Suppressor macrophage treated with lipopolysaccharide for 1 hour (primary cell): ENCODE measurements at regions not wholly inside any gene's neighbourhood (a gene's known extent, or its start where the extent isn't known, plus 50 kb on each side); places are given as distances from the start of the nearest gene placed in this dataset.
"Not testable (repeated sequence)": the region's sequence is repeated elsewhere in the genome, so short reads cannot be mapped to it uniquely, and the experiment has no call there.

Experiments
- DNase-seq, 3 donors: peaks; one replicate each; pipeline ENCODE4 v3.0.0-alpha.2; 2020 to 2022

DNA sequence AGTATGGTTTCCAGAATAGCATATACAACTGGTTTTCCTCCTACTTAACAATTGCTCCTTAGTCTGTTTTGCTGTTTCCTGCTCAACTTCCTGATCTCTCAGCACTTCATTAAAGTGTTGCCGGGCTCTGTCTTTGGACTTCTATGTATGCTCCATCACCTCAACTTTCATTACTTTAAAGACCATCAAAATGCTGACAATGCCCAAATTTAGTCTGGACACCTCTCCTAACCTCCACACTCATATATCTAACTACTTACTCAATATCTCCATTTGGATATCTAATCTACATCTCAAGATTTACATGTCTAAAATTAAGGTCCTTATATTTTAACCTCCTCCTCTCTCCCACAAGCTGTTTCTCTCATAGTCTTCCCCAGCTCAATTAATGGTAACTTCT, 54.4 kb upstream of the LGR5 start:
- no peak for DNase-seq

DNA sequence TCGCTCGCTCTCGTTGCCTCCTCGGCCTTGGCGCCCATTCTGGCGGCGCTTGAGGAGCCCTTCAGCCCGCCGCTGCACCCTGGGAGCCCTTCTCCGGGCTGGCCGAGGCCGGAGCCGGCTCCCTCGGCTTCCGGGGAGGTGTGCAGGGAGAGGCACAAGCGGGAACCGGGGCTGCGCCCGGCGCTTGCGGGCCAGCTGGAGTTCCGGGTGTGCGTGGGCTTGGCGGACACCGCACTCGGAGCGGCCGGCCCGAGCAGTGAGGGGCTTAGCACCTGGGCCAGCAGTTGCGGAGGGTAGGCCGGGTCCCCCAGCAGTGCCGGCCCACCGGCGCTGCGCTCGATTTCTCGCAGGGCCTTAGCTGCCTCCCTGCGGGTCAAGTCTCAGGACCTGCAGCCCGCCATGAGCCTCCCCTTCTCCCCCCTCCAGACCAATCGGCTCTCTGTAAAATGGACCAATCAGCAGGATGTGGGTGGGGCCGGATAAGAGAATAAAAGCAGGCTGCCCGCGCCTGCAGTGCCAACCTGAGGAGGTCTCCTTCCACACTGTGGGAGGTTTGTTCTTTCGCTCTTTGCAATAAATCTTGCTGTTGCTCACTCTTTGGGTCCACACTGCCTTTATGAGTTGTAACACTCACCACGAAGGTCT, 62.8 kb upstream of the LGR5 start:
- not testable (repeated sequence) for DNase-seq

DNA sequence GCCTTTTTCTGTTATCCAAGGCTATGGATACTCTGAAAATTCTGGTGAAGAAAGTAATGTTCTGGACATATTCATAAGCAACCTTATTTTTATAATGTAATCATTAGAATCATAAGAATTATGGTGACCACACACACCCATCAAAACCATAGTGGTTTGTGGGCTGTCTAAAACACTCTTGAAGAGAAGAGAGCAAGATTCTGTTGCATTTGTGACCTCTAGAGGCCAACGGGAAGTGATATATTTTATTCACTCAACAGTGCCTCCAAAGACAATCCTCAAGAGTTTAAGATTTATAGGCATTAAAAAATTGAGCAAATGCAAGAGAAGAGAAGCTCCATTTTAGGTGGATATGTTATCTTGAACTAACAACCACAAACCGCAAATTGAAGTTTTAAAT, 68.5 kb upstream of the LGR5 start:
- no peak for DNase-seq

DNA sequence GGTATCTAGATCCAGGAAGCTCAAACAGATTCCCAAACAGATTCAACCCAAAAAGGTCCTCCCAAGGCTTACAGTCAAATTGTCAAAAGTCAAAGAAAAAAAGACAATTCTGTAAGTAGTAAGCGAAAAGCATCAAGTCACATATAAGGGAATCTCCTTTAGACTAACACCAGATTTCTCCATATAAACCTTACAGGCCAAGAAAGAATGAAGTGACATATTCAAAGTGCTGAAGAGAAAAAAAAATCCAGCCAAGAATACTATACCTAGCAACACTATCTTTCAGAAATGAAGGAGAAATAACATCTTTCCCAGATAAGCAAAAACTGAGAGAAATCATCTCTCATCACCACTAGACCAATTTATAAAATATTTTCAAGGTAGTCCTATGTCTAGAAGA, 79.6 kb upstream of the LGR5 start:
- DNase-seq = no peak

DNA sequence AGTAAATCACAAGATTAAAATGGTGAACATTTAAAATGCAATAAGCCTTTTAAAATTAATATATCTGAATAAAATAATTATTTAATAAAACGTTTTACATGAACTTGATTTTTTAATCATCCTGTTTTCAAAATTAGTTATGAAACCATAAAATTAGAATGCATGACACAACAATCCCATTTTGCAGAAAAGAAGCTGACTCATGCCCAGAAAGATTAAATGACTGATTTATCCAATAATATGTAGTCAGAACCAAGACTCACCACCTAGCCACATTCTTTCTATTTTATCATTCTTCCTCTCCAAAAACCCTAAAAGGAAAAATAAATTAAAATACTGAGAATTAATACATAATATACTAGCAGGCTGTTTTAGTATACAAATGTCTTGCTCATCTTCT, 83.0 kb upstream of the LGR5 start:
- DNase-seq = no peak

DNA sequence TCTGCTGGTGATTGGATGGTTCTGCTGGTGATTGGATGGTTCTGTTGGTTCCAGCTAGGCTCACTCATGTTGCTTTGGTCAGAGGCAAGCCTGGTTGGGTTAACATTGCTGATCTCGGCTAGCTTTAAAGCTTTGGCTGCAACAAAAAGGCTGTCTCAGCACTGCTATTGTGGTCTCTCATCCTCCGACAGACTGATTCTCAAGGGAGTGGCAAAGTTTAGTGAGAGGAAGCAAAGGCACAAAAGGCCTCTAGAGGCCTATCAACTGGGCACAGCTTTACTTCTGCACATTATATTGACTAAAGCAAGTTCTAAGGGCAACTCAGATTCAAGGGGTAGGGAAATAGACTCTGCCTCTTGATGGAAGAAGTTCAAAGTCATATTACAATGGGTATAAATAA, 84.7 kb upstream of the LGR5 start:
- DNase-seq = no peak

DNA sequence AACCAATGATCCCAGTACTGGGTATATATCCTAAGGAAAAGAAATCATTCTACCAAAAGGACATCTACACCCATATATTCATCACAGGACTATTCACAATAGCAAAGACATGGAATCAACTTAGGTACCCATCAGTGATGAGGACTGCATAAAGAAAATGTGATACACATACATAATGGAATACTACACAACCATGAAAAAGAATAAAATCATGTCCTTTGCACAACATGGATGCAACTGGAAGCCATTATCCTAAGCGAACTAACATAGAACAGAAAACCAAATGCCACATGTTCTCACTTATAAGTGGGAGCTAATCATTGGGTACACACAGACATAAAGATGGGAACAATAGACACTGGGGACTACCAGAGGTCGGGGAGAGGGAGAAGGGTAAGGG, 86.0 kb upstream of the LGR5 start:
- no peak for DNase-seq

DNA sequence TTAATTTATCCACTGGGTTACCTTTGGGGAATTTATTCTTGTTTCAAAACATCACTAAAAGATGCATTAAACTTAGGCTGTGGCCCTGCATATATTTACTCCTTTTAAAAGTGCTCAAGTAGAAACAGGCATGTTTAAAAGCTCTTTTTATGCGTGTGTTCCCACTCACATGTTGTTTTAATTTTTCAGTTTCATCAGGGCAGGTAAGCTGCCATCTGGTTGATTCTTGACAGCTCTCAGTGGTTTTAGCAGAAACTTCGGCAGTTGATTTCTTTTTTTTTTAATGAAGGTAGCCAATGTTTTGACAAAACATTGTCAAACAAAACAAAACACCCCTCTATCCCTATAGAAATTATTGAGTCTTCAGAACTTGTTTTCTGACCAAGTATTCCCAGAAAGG, 89.6 kb upstream of the LGR5 start:
- DNase-seq = no peak

DNA sequence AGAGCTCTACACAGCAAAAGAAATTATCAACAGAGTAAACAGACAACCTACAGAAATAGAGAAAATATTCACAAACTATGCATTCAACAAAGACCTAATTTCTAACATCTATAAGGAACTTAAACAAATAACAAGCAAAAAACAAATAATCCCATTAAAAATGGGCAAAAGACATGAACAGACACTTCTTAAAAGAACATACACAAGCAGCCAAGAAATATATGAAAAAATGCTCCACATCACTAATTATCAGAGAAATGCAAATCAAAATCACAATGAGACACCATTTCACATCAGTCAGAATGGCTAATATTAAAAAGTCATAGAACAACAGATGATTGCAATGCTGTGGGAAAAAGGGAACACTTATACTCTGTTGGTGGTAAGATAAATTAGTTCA, 100.7 kb upstream of the LGR5 start:
- DNase-seq = no peak

DNA sequence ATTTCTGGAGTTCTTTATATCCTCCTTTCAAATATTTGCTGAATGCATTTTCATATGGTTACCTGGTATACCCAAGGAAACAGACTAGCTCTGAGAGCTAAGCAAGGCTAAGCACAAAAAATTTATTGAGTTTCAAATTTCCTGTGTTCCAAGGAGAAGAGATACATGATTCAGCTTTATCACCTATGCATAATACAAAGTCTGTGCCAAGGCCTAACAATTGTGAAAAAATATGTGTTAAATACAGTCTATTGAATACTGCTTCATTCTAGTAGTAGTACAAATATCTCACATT, 103.7 kb upstream of the LGR5 start:
- DNase-seq = no peak

DNA sequence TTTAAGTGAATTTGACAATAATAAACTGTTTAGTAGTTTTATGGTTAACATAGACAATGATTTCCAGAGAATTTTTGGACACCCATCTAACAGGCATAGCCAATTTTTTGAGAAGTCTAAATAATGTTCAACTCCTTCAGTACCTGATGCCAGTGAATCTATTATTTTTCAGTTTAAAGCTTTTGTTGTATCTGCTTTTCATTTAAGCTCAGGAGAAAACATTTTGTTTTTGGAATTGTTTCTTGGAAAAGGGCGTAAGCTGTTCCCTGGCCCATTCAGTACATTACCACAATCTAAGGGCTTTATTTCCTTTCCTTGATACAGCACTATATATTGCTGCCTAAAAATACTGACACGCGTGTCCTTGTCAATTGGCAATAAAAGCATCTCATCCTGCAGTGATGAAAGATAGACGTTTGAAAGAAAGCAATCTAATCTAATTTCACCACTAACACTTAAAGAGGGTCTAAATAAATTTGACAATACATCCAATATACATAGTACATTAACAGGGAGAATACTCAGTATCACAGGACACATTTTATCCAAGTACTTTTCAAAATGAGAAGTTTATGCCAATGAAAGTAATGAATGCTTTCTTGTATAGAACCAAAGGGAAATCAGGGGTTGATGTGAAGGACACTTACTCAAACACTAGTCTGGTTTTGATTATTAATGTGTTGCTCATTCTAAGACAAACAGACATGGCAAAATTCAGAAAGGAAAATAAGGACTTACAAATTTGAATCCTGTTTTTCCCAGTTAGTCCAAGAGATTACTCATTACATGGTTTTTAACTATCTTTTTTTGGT, 104.2 kb upstream of the LGR5 start:
- no peak for DNase-seq

DNA sequence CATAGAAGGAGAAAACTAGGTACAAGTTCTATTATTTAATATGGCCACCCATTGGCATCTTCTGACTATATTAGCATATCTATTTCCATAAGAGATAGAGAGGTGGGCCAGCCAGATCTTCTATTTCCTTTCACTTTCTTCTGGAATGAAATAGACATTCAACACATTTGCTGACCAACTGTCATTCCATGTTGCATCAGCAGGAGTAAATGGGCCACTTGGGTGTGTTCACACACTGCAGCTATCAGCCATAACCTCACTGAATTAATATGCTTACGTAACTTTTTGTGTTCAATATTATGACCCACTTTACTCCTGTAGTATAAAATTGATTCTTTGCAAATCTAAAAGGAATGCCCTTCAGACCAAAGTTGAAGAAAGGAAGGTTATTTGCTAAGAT, 106.2 kb upstream of the LGR5 start:
- no peak for DNase-seq

DNA sequence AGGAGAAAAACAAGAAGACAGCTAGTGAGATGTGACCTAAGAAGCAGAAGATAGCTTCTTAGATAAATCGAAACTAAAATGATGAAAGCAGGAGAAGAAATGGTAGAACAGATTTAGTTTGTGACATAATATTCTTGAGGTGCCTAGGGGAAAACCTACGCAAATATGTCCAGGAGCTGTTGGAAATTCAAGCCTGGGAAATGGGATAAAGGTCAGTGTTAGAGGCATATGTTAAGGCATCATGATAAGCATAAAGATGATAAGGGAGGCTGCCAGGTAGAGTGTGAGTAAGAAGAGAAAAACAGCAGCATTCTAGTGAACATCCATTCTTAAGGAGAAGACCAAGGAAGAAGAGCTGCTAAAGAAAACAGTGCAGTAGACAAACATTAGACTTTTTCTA, 109.6 kb upstream of the LGR5 start:
- no peak for DNase-seq

DNA sequence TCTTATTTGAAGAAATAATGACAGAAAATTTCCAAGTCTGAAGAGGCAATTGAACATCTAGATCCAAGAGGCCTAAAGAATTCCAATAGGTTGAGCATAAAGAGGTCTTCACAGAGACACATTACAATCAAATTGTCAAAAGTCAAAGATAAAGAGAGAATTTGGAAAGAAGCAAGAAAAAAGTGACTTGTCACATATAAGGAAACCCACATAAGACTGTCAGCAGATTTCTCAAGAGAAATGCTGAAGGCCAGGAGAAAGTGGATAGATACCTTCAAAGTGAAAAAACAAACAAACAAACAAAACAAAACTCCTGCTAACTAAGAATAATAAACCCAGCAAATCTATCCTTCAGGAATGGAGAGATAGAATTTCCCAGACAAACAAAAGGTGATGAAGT, 118.1 kb upstream of the LGR5 start:
- no peak for DNase-seq

DNA sequence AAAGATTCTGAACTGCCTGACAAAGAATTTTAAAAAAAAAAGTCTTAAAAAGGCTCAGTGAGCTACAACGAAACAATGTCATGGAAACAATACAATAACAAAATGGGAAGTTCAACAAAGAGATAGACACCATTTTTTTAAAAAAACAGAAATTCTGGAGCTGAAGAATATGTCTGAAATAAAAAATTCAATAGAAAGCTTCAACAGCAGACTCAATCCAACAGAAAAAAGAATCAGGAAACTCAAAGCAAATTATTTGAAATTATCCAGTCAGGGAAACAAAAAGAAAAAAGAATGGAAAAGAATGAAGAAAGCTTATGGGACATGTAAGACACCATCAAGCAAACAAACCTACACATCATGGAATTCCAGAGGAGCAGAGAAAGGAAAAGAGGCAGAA, 118.5 kb upstream of the LGR5 start:
- no peak for DNase-seq

DNA sequence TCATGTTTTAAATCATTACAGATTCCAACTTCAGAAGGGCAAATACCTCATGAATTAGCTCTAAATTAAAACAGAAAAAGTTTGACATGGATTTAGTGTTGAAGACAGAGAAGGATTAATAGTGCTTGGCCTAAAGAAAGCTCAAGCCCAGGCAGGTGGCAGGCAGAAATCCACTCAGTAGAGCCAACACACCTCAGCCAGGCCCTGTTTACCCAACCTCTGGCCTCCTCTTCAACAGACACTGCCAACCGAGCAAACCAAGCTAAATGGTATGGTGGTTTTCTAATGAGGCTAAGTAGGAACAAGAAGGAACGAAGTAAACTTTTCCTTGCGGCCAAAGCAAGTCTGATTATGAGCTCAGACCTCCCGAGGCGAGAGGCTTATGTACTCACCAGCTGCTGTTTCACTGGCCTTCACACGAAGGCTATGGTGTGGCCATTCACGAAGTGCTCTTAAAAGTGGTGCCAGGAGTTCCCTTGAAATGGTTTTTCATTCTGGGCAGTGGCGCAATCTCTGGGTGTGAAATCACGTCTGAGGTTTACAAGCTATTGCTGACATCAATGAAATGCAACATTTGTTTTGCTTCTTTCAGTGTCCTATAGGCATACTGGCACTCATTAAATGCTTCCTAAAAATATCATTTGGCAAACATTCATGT, 124.1 kb upstream of the LGR5 start:
- no peak for DNase-seq

DNA sequence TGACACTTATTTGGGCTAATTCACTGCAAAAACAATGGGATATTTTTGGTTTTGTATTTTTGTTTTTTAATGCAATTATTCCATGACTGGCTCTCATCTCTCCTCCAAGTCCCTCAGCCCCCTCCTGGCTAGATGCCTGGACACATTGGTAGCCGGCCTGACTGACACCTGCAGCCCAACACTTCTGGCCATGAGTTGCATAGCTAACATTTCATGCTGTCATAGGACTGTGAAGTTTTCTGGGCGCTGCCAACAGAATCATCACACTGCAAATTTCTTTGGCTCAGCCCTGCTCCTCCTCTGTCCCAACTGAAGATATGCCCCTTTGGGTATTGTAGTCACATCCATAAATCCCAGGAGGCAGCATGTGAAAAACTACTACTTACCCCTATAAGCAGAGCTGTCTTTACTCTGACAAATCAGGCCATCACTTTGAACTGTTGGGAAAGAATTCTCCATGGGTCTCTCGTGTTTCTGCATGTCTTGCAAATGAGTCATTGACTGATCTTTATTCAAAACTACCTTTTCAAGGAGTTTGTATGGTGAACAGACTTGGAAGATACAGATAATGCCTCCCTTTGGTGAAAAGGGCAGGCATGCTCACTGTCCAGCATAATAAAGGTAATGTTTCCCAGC, 126.7 kb upstream of the LGR5 start:
- no peak for DNase-seq

DNA sequence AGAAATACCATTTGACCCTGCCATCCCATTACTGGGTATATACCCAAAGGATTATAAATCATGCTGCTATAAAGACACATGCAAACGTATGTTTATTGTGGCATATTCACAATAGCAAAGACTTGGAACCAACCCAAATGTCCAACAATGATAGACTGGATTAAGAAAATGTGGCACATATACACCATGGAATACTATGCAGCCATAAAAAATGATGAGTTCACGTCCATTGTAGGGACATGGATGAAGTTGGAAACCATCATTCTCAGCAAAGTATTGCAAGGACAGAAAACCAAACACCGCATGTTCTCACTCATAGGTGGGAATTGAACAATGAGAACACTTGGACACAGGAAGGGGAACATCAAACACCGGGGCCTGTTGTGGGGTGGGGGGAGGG, 128.0 kb upstream of the LGR5 start:
- not testable (repeated sequence) for DNase-seq

DNA sequence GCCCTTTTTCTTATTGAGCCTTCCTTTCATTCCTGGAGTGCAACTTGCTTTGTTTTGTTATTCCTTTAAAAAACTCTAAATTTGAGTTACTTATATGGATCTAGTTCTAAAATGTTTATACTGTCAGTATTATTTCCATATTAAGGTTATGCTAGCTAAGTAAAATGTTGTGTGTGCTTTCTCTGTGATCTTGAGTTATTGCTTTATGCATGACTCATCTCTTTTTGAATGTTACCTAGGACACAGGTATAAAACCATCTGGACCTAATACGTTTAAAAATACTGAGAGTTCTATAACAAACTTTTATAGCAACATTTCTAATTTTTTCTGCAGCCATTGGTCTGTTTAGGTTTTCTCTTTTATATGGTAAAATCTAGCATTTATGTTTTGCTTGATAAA, 132.8 kb upstream of the LGR5 start:
- DNase-seq = no peak

DNA sequence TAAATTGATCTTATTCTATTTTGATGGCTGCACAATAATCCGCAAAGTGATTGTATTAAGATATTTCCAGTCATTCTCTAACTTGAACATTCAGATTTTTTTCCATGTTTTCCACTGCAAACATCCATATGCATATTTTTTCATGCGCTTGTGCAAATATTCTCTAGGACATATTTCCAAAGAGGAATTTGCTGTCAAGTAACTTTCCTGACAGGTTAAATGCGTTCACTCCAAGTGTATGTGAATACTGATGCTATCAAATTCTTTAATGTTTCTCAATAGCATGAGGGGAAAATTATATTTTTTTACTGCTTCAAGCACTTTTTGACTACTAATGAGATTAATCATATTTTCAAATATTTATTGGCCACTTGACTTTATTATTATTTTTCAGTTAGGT, 135.3 kb upstream of the LGR5 start:
- no peak for DNase-seq

DNA sequence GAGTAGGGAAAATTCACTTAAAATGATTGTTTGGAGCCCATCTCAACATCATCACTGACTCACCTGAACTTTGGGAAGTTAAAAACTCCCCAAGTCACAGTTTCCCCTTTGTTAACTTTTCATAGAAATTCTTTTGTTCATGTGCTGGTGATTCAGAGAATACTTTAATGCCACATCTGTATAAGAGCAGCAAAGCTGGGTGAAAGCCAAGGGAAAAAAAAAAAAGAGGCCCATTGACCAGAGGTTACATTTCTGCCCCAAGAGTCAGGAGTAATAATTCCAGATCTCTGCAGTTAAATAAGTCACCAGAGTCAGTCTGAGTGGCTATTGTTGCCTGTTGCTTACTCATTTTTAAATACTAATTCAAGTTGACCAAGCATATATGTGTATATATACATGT, 136.4 kb upstream of the LGR5 start:
- no peak for DNase-seq

DNA sequence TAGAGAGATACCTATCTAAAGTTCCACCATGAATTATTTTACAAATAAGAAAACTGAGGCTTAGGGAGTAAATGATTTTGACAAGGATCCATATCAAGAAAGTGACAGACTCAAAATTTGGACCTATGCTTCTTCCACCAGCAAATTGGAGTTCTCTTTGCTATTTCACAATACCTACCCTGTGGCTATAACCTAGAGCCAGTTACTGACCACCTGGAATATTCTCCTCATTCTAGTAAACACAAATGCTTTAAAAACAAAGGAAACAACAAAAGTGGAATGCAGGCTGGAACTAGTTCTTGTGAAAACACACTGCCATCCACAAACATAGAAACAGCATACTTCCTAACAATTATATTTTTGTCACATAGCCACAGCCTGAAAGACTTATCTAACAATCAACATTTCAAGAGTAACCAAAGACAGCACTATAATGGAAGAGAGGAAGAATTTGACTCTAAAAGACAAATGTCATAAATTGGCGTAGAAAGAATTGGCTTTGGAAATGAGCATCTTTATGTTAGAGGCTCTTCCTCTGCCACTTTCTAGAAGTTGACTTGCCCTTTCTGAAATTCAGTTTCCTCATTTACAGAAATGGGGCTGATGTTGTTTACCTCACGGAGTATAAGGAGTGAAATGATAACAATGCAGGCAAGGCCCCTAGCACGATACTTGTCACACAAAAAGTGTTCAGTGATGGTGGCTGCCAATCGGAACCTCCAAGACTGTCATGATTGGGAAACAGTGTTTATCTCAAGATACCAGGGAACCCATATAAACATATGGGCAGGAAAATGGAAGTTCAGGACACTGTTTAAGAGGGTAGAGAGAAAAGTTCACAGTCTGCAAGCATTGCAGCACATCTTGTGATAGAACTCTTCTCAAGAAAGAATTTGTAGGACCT, 138.6 kb upstream of the LGR5 start:
- DNase-seq = no peak
